LNCaP clone FGC (cell line): ENCODE measurements at regions not wholly inside any gene's neighbourhood (a gene's known extent, or its start where the extent isn't known, plus 50 kb on each side); places are given as distances from the start of the nearest gene placed in this dataset.

ENCODE experiments used
- DNase-seq: peaks from one replicate; pipeline ENCODE4 v3.0.0-alpha.2; 2011; ENCODE audit warnings: low read depth
- H3K4me3 ChIP-seq: 2 replicates; pipeline ENCODE4 v1.5.1; 2011; ENCODE audit warnings: mild to moderate bottlenecking, low read depth, low read length, control low read depth
- CTCF ChIP-seq: IDR thresholded peaks from 2 replicates; pipeline ENCODE4 v1.5.1; 2012; ENCODE audit warnings: mild to moderate bottlenecking; ENCODE audit not compliant: control insufficient read depth, insufficient read depth; ENCODE audit errors: extremely low read depth

GRCh38 chr9:115978659-115979096 is 174.9 kb upstream of the PAPPA start:
- no peak overlapping the region for H3K4me3 ChIP-seq
- peak; percentile 87 for DNase-seq
- no peak for TF ChIP-seq CTCF

GRCh38 chr9:115980054-115980453 is 173.5 kb upstream of the PAPPA start:
- DNase-seq, result no peak
- no peak for TF ChIP-seq CTCF
- H3K4me3 ChIP-seq, result no peak overlapping the region

GRCh38 chr9:115980502-115980901 is 173.1 kb upstream of the PAPPA start:
- TF ChIP-seq CTCF, result no peak
- no peak overlapping the region for H3K4me3 ChIP-seq
- no peak for DNase-seq

- no peak overlapping the region for H3K4me3 ChIP-seq
- DNase-seq, result no peak
- no peak for TF ChIP-seq CTCF
These were observed 172.6 kb upstream of the PAPPA start for GRCh38 chr9:115980976-115981375.

- no peak overlapping the region for H3K4me3 ChIP-seq
- TF ChIP-seq CTCF, result no peak
- no peak for DNase-seq
These were observed 170.2 kb upstream of the PAPPA start for GRCh38 chr9:115983366-115983765.

GRCh38 chr9:115985657-115986056 is 167.9 kb upstream of the PAPPA start:
- TF ChIP-seq CTCF, result no peak
- H3K4me3 ChIP-seq, result no peak overlapping the region
- no peak for DNase-seq

GRCh38 chr9:115986508-115986907 is 167.1 kb upstream of the PAPPA start:
- DNase-seq, result no peak

More at GRCh38 chr9:115986508-115986907, 167.1 kb upstream of the PAPPA start:
- TF ChIP-seq CTCF, result no peak
- no peak overlapping the region for H3K4me3 ChIP-seq
